GM12878 (cell line): ENCODE measurements at regions not wholly inside any gene's neighbourhood (a gene's known extent, or its start where the extent isn't known, plus 50 kb on each side); places are given as distances from the start of the nearest gene placed in this dataset.

ENCODE experiments used
- ATAC-seq: fragments of 200-7000 bp; cut with Tn5 transposase; 3 replicates; pipeline ENCODE4 v1.9.1; 2020; ENCODE audit warnings: mild to moderate bottlenecking, moderate library complexity
- BruUV-seq: library from RNA; stranded (reverse); fragments of 400-500 nt; replicated peaks from 2 replicates; lab custom pipeline; 2021; lab: Mats Ljungman, UMichigan
- CTCF ChIA-PET: fragments of 300-600 bp; sonication (Branson Sonifier 250); formaldehyde crosslinking; extraction: SDS; loops from one replicate; lab custom pipeline; 2021; ENCODE audit warnings: inconsistent platforms; lab: Yijun Ruan, JAX
- POLR2A ChIA-PET: fragments of 350-600 bp; formaldehyde crosslinking; extraction: SDS; loops from one replicate; lab custom pipeline; 2021; ENCODE audit warnings: inconsistent platforms; lab: Charles Lee
- RAD21 ChIA-PET: fragments of 300-600 bp; sonication (Branson Sonifier 250); formaldehyde crosslinking; loops from one replicate; lab custom pipeline; 2023; ENCODE audit warnings: antibody characterized with exemption; ENCODE audit not compliant: unreplicated experiment; lab: Charles Lee
- SMC1A ChIA-PET: fragments of 300-600 bp; sonication (Branson Sonifier 250); formaldehyde crosslinking; loops from one replicate; lab custom pipeline; 2023; ENCODE audit not compliant: unreplicated experiment, uncharacterized antibody; lab: Charles Lee
- DNase-seq: peaks from one replicate; pipeline ENCODE4 v3.0.0-alpha.2; 2011; ENCODE audit warnings: low read depth, low spot score
- FAIRE-seq: peaks from 3 replicates; lab custom pipeline; 2011; peaks lifted over from hg19 to GRCh38; lab: Jason Lieb, UNC
- H2AFZ ChIP-seq: 2 replicates; pipeline ENCODE4 v1.6.0; 2011; ENCODE audit warnings: low read depth, low read length, control low read depth; ENCODE audit not compliant: control insufficient read depth
- H3K27ac ChIP-seq: 2 replicates; pipeline ENCODE4 v1.5.1; 2011; ENCODE audit warnings: control low read depth; ENCODE audit not compliant: control insufficient read depth, insufficient read depth
- H3K27me3 ChIP-seq, 2 experiments: replicated peaks in 1 of 2; 2 replicates each; pipeline versions ENCODE4 v1.6.0 to v1.6.1; 2011; ENCODE audit warnings: low read length in 1 of 2; ENCODE audit not compliant: control insufficient read depth in 2 of 2, insufficient read depth in 2 of 2
- H3K36me3 ChIP-seq, 2 experiments: 2 replicates each; pipeline ENCODE4 v1.5.1; 2011; ENCODE audit warnings: low read length in 1 of 2; ENCODE audit not compliant: control insufficient read depth in 2 of 2, insufficient read depth in 2 of 2
- H3K4me1 ChIP-seq: 2 replicates; pipeline ENCODE4 v1.6.1; 2011; ENCODE audit warnings: mild to moderate bottlenecking, low read length, moderate library complexity, mixed read lengths; ENCODE audit not compliant: control insufficient read depth, insufficient read depth
- H3K4me2 ChIP-seq: 2 replicates; pipeline ENCODE4 v1.6.0; 2011; ENCODE audit warnings: control low read depth; ENCODE audit not compliant: control insufficient read depth, insufficient read depth
- H3K4me3 ChIP-seq: fragments of 200-600 bp; sonication (generic); 2 replicates; pipeline ENCODE4 v1.5.1; 2016
- H3K79me2 ChIP-seq: 2 replicates; pipeline ENCODE4 v1.6.0; 2011; ENCODE audit warnings: low read length; ENCODE audit not compliant: control insufficient read depth, insufficient read depth
- H3K9ac ChIP-seq: 2 replicates; pipeline ENCODE4 v1.8.0; 2011; ENCODE audit warnings: low read length, control low read depth, mixed read lengths; ENCODE audit not compliant: control insufficient read depth, insufficient read depth
- H3K9me3 ChIP-seq: replicated peaks from 3 replicates; pipeline ENCODE4 v1.5.1; 2011; ENCODE audit warnings: mild to moderate bottlenecking, low read length; ENCODE audit not compliant: control insufficient read depth, insufficient read depth
- H4K20me1 ChIP-seq: 2 replicates; pipeline ENCODE4 v1.6.0; 2011; ENCODE audit not compliant: control insufficient read depth, insufficient read depth
- CHD4 ChIP-seq: fragments of 200-600 bp; sonication (generic); IDR thresholded peaks from 2 replicates; pipeline ENCODE4 v1.6.1; 2016; ENCODE audit warnings: mild to moderate bottlenecking
- CREB1 ChIP-seq: IDR thresholded peaks from 2 replicates; pipeline ENCODE4 v1.6.1; 2012; ENCODE audit warnings: low read depth, mild to moderate bottlenecking, inconsistent platforms
- ESRRA ChIP-seq: IDR thresholded peaks from 2 replicates; pipeline ENCODE4 v1.6.1; 2012; ENCODE audit warnings: mild to moderate bottlenecking, low read length, improper control_type of control experiment
- ETV6 ChIP-seq, 2 experiments: fragments of 450-650 bp in 1 of 2; IDR thresholded peaks in 1 of 2; conservative IDR thresholded peaks in 1 of 2; 2 replicates each; pipeline ENCODE4 v1.6.1; 2014; ENCODE audit warnings: antibody characterized with exemption in 1 of 2, borderline replicate concordance in 1 of 2, low read depth in 1 of 2, mild to moderate bottlenecking in 1 of 2, moderate library complexity in 1 of 2
- HDAC2 ChIP-seq: fragments of 200-600 bp; sonication (generic); IDR thresholded peaks from 2 replicates; pipeline ENCODE4 v1.6.1; 2017
- NFYB ChIP-seq: IDR thresholded peaks from 2 replicates; pipeline ENCODE4 v1.6.1; 2011; ENCODE audit warnings: low read depth, mild to moderate bottlenecking, low read length, improper control_type of control experiment, moderate library complexity; ENCODE audit not compliant: insufficient read depth
- NR2C2 ChIP-seq: IDR thresholded peaks from 2 replicates; pipeline ENCODE4 v1.6.1; 2011; ENCODE audit warnings: borderline replicate concordance, low read depth; ENCODE audit not compliant: control insufficient read depth, insufficient read length
- POU2F2 ChIP-seq: IDR thresholded peaks from 3 replicates; pipeline ENCODE4 v1.6.1; 2011; ENCODE audit warnings: low read depth, mild to moderate bottlenecking, low read length, borderline replicate concordance
- REST ChIP-seq: IDR thresholded peaks from 2 replicates; pipeline ENCODE4 v1.6.1; 2012; ENCODE audit warnings: mild to moderate bottlenecking, low read depth, low read length
- RUNX3 ChIP-seq: IDR thresholded peaks from 2 replicates; pipeline ENCODE4 v1.6.1; 2012; ENCODE audit warnings: low read length, inconsistent platforms
- SMC3 ChIP-seq: IDR thresholded peaks from 2 replicates; pipeline ENCODE4 v1.6.1; 2011; ENCODE audit warnings: low read length, improper control_type of control experiment, borderline replicate concordance
- WRNIP1 ChIP-seq: IDR thresholded peaks from 2 replicates; pipeline ENCODE4 v1.6.1; 2011; ENCODE audit warnings: low read depth, low read length, improper control_type of control experiment, borderline replicate concordance
- ZNF207 ChIP-seq: fragments of 450-650 bp; IDR thresholded peaks from 2 replicates; pipeline ENCODE4 v1.6.1; 2014; ENCODE audit warnings: antibody characterized with exemption, mild to moderate bottlenecking, borderline replicate concordance
- WGBS: methylation state at CpG from one replicate; pipeline ENCODE4 v1.1.6; 2016; ENCODE audit warnings: low lambda C conversion rate; ENCODE audit not compliant: insufficient replicate concordance, insufficient coverage; ENCODE audit errors: missing lambda C conversion rate; 5-methylcytosine and 5-hydroxymethylcytosine counted together
- in situ Hi-C: fragments of 300-500 bp; cut with MboI; formaldehyde crosslinking; loops from 9 replicates; pipeline ENCODE4 v1.14.3; 2018; ENCODE audit warnings: mixed read lengths
- intact Hi-C: fragments of 100-400 bp; cut with micrococcal nuclease; formaldehyde crosslinking; loops from one replicate; pipeline ENCODE4 v1.14.2; 2022; ENCODE audit not compliant: unreplicated experiment

- no peak for TF ChIP-seq REST
- TF ChIP-seq ESRRA, result no peak
Observed at GRCh38 chr12:24328261-24328660, 378.8 kb upstream of the SOX5 start (continued).

DNA sequence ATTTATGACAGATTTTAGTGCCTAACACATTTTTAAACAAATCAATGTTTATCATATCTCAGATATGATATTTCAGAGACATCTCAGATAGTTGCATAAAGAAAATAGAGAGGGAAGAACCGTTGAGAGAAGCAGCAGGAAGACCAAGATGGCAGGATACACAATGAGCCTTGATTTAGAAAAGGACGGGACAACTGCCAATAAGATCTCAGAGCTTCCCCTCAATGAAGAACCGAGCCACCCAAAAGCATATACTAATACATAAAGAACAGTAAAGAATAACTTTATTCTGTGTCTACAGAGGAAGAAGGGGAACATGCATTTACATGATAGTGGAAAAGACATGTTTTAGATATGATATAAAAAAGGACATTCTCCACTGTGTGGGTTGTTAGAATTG is 375.9 kb upstream of the SOX5 start:
- DNase-seq, result no peak
- intact Hi-C loops (no loop called here), in situ Hi-C loops (no loop called here)
- ChIA-PET RAD21 (no interaction called here), CTCF (no interaction called here)
- BruUV-seq, result no TSS peak
- H3K27me3 ChIP-seq, result no peaks in the 10 kb centered on the region
- no peak overlapping the region for H3K27ac ChIP-seq
- 15% methylated on average over 3 of the region's 3 CpGs for WGBS
- no peak overlapping the region for H3K9ac ChIP-seq
- H3K4me2 ChIP-seq, result no peak overlapping the region
- no peaks in the 10 kb centered on the region for H4K20me1 ChIP-seq
- H3K9me3 ChIP-seq, result no peaks in the 10 kb centered on the region
- H3K79me2 ChIP-seq, result no peaks in the 10 kb centered on the region
- TF ChIP-seq ETV6 (conservative IDR thresholded peaks at IDR 0.05 in 1 of 2, IDR thresholded peaks at IDR 0.05 in 1 of 2; ENCODE audit: borderline replicate concordance in 1 of 2, low read depth in 1 of 2) (no peak), NFYB (no peak), NR2C2 (no peak), ZNF207 (no peak), RUNX3 (no peak), SMC3 (no peak), CREB1 (no peak), WRNIP1 (no peak), CHD4 (no peak), POU2F2 (no peak), HDAC2 (no peak)
- TF ChIP-seq, all 136 proteins: peak for 0
- ChIA-PET SMC1A (no interaction called here), POLR2A (no interaction called here)
- FAIRE-seq (no peak), ATAC-seq (no peak)
- Histone ChIP-seq H3K4me1 (no peaks in the 10 kb centered on the region), H2AFZ (no peak overlapping the region), H3K4me3 (no peak overlapping the region), H3K36me3 (no peaks in the 10 kb centered on the region)
